ENCODE measurements at regions not wholly inside any gene's neighbourhood (a gene's known extent, or its start where the extent isn't known, plus 50 kb on each side); places are given as distances from the start of the nearest gene placed in this dataset.

DNA sequence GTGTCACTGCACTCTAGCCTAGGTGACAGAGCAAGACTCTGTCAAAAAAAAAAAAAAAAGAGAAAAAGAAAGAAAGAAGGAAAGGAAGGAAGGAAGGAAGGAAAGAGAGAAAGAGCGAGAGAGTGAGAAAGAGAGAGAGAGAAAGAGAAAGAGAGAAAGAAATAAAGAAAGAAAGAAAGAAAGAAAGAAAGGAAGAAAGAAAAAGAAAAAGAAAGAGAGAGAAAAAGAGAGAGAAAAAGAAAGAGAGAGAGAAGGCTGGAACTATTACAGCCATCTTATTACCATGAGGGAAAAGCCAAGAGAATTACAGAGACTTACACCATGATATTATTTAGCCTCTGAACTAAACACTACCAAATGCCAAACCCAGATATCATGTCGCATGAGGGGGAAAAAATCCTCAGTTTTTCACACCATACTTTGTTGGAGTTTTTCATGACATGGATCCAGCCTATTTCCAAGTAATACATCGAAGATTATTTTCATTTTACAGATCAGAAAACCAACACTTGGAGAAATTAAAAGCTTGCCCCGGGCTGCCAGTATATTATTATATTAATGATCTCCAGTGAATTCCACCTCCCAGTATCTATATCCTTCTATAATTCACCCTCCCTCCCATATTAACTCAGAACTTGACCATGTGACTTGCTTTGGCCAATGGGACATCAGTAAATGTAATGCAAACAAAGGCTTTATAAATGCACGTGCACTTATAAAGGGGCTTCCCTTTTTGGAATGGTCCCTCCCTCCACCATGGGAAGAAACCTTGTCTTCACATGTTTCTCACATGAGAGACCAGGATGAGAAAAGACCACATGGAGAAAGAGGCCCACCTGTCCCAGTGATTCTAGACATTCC lies 148.6 kb downstream of the MIS18A start:
- TF ChIP-seq, protein P1, sequence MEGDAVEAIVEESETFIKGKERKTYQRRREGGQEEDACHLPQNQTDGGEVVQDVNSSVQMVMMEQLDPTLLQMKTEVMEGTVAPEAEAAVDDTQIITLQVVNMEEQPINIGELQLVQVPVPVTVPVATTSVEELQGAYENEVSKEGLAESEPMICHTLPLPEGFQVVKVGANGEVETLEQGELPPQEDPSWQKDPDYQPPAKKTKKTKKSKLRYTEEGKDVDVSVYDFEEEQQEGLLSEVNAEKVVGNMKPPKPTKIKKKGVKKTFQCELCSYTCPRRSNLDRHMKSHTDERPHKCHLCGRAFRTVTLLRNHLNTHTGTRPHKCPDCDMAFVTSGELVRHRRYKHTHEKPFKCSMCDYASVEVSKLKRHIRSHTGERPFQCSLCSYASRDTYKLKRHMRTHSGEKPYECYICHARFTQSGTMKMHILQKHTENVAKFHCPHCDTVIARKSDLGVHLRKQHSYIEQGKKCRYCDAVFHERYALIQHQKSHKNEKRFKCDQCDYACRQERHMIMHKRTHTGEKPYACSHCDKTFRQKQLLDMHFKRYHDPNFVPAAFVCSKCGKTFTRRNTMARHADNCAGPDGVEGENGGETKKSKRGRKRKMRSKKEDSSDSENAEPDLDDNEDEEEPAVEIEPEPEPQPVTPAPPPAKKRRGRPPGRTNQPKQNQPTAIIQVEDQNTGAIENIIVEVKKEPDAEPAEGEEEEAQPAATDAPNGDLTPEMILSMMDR (IDR thresholded peaks at IDR 0.05): no peak
- no peak for TF ChIP-seq POLR2A (IDR thresholded peaks at IDR 0.05; ENCODE audit: low read depth)
